H1 (cell line): ENCODE measurements at regions not wholly inside any gene's neighbourhood (a gene's known extent, or its start where the extent isn't known, plus 50 kb on each side); places are given as distances from the start of the nearest gene placed in this dataset.

Experiments
- HDAC2 ChIP-seq, 2 experiments: fragments of 300-600 bp in 1 of 2; sonication (generic) in 1 of 2; IDR thresholded peaks; 2 replicates each; pipeline ENCODE4 v1.6.1; 2011 to 2012; ENCODE audit warnings: low read depth in 2 of 2, low read length in 2 of 2, mild to moderate bottlenecking in 2 of 2, moderate library complexity in 2 of 2, borderline replicate concordance in 1 of 2, inconsistent platforms in 1 of 2
- TAF1 ChIP-seq: IDR thresholded peaks from 2 replicates; pipeline ENCODE4 v1.6.1; 2011; ENCODE audit warnings: mild to moderate bottlenecking, low read depth, low read length

DNA sequence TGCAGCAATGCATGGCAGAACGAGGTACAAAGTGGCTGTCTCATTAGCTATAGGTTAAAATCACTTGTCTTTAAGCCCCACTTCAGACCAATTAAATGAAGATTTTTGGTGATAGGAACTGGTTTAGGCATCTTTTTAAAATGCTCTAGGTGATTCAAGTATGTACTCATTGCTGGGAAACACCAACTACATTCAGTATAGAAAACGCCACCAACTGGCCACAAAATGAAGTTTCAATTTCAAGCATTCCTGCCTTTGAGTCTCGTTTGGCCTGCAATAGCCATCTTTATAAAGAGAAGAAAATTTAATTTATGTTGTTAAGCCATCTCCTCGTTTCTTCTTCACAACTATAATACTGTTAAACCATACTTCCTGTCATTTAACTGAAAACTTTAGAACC lies 587.9 kb downstream of the GBE1 start (continued):
- TF ChIP-seq HDAC2 (IDR thresholded peaks at IDR 0.05; ENCODE audit: borderline replicate concordance in 1 of 2, low read depth in 2 of 2, low read length in 2 of 2) (no peak), TAF1 (no peak)
